ENCODE measurements at regions not wholly inside any gene's neighbourhood (a gene's known extent, or its start where the extent isn't known, plus 50 kb on each side); places are given as distances from the start of the nearest gene placed in this dataset.

DNA sequence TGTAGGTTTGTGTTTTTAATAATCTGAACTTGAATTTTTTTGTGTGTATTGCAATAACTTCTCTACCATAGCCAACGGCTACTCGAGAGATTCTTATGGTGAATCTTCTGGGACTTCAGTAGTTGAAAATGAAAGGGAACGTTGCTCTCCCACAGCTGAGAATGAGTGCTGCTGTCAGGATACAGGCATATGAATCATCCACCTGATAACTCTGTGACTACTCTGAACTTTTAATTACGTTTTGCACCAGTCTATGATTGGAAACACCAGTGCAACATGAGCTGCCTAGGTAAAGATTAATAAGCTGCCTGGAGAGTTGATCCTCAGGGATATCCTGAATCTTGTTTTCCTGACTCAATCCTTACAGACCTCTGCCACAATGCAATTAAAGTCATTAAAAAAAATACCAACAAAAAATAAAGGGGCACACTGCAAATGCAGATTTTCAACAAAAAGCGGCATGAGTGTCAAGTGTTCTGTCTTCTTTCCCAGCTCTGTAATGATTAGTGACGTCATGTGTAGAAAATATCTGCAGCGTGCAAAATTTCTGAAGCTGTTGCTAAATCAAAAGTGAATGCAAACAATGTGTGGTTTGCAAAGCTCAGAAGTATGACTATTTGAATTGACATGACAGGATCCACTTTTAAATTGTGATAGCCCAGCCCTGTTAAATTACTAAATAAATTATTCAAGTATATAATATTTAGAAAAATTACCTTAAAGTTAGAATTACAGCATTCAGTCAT is 432.2 kb downstream of the HTR1B start:
- no peaks in the 10 kb centered on the region for H3K27me3 ChIP-seq (ENCODE audit: control insufficient read depth, extremely low read depth, insufficient read depth, low read length)
- H3K9me1 ChIP-seq (ENCODE audit: control insufficient read depth, extremely low read depth, insufficient read depth, low read length) = no peaks in the 10 kb centered on the region
- no peak overlapping the region for H3K9ac ChIP-seq (ENCODE audit: control insufficient read depth, extremely low read depth, insufficient read depth, low read length)
- H3K4me1 ChIP-seq (ENCODE audit: control insufficient read depth, extremely low read depth, insufficient read depth, low read length) = peaks cover 7% of the 10 kb centered on the region
- TF ChIP-seq EZH2 (IDR thresholded peaks at IDR 0.05; ENCODE audit: low read length) = no peak
- H2AFZ ChIP-seq (ENCODE audit: control insufficient read depth, low read length) = no peak overlapping the region
- H3K4me2 ChIP-seq (ENCODE audit: control insufficient read depth, extremely low read depth, insufficient read depth, low read depth, low read length) = no peak overlapping the region
- no peak for DNase-seq (ENCODE audit: low read depth, low spot score)
- no peaks in the 10 kb centered on the region for H3K36me3 ChIP-seq (ENCODE audit: control insufficient read depth in 2 of 2, extremely low read depth in 1 of 2, insufficient read depth in 2 of 2, low read length in 2 of 2)
- no peak overlapping the region for H3K27ac ChIP-seq (ENCODE audit: control insufficient read depth, insufficient read depth, low read length)
- H3K79me2 ChIP-seq (ENCODE audit: control insufficient read depth, insufficient read depth, low read length) = no peaks in the 10 kb centered on the region
- no peaks in the 10 kb centered on the region for H3K9me3 ChIP-seq (ENCODE audit: control insufficient read depth, low read depth, low read length)
- H4K20me1 ChIP-seq (ENCODE audit: control insufficient read depth, extremely low read depth, insufficient read depth, low read length) = no peaks in the 10 kb centered on the region
- H3K4me3 ChIP-seq (ENCODE audit: control insufficient read depth in 2 of 3, extremely low read depth in 1 of 3, insufficient read depth in 2 of 3, low read depth in 1 of 3, low read length in 3 of 3) = no peak overlapping the region
- dilution Hi-C loops (cut with MboI; ENCODE audit: extremely low pct_ligation_motif_present, low sequenced_read_pairs) = no loop called here
- peak; percentile 86 for FAIRE-seq

DNA sequence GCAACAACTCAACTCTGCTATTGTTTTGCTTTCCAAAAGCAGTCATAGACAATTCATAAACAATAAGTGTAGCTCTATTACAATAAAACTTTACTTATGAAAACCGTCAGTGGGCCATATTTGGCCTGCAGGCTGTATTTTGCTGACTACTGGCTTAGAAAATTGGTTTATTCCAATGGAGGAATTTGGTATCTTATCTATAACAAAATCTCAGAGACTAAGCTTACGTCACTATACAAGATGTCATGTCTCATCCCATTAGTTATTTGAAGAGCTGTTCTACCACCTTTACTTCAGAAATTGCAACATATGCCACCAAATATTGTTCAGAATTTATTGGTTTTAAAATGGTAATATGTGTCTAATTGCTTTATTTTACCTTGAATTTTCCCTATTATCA is 436.9 kb downstream of the HTR1B start:
- TF ChIP-seq, protein P1, sequence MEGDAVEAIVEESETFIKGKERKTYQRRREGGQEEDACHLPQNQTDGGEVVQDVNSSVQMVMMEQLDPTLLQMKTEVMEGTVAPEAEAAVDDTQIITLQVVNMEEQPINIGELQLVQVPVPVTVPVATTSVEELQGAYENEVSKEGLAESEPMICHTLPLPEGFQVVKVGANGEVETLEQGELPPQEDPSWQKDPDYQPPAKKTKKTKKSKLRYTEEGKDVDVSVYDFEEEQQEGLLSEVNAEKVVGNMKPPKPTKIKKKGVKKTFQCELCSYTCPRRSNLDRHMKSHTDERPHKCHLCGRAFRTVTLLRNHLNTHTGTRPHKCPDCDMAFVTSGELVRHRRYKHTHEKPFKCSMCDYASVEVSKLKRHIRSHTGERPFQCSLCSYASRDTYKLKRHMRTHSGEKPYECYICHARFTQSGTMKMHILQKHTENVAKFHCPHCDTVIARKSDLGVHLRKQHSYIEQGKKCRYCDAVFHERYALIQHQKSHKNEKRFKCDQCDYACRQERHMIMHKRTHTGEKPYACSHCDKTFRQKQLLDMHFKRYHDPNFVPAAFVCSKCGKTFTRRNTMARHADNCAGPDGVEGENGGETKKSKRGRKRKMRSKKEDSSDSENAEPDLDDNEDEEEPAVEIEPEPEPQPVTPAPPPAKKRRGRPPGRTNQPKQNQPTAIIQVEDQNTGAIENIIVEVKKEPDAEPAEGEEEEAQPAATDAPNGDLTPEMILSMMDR (optimal IDR thresholded peaks at IDR 0.05 in 1 of 3, IDR thresholded peaks at IDR 0.05 in 1 of 3, conservative IDR thresholded peaks at IDR 0.05 in 1 of 3; ENCODE audit: extremely low read depth in 1 of 3, insufficient read depth in 2 of 3, low read length in 3 of 3) = no peak
- TF ChIP-seq EZH2 (IDR thresholded peaks at IDR 0.05; ENCODE audit: low read length) = no peak
- no peak for FAIRE-seq

More for the DNA sequence above, 436.9 kb downstream of the HTR1B start:
- Histone ChIP-seq H3K4me1 (ENCODE audit: control insufficient read depth, extremely low read depth, insufficient read depth, low read length) (no peaks in the 10 kb centered on the region), H3K9me1 (ENCODE audit: control insufficient read depth, extremely low read depth, insufficient read depth, low read length) (no peaks in the 10 kb centered on the region), H2AFZ (ENCODE audit: control insufficient read depth, low read length) (no peak overlapping the region), H3K9ac (ENCODE audit: control insufficient read depth, extremely low read depth, insufficient read depth, low read length) (no peak overlapping the region), H3K27ac (ENCODE audit: control insufficient read depth, insufficient read depth, low read length) (no peak overlapping the region), H3K27me3 (ENCODE audit: control insufficient read depth, extremely low read depth, insufficient read depth, low read length) (no peaks in the 10 kb centered on the region), H3K4me3 (ENCODE audit: control insufficient read depth in 2 of 3, extremely low read depth in 1 of 3, insufficient read depth in 2 of 3, low read depth in 1 of 3, low read length in 3 of 3) (no peak overlapping the region), H3K9me3 (ENCODE audit: control insufficient read depth, low read depth, low read length) (no peaks in the 10 kb centered on the region), H3K79me2 (ENCODE audit: control insufficient read depth, insufficient read depth, low read length) (no peaks in the 10 kb centered on the region), H3K4me2 (ENCODE audit: control insufficient read depth, extremely low read depth, insufficient read depth, low read depth, low read length) (no peak overlapping the region), H3K36me3 (ENCODE audit: control insufficient read depth in 2 of 2, extremely low read depth in 1 of 2, insufficient read depth in 2 of 2, low read length in 2 of 2) (no peaks in the 10 kb centered on the region), H4K20me1 (ENCODE audit: control insufficient read depth, extremely low read depth, insufficient read depth, low read length) (no peaks in the 10 kb centered on the region)
- dilution Hi-C loops (cut with MboI; ENCODE audit: extremely low pct_ligation_motif_present, low sequenced_read_pairs) = no loop called here
- no peak for DNase-seq (ENCODE audit: low read depth, low spot score)

All from keratinocyte (primary cell).